Liver (tissue), 8 donors: ENCODE measurements at regions not wholly inside any gene's neighbourhood (a gene's known extent, or its start where the extent isn't known, plus 50 kb on each side); places are given as distances from the start of the nearest gene placed in this dataset.

Experiments
- DNase-seq: peaks from one replicate; pipeline ENCODE4 v3.0.0-alpha.2; 2017; ENCODE audit warnings: low spot score
- H3K27ac ChIP-seq, 2 donors: one replicate each; pipeline ENCODE4 v1.7.0; 2013; ENCODE audit warnings: inconsistent platforms in 2 of 2, low read length in 2 of 2, control low read depth in 1 of 2, low read depth in 1 of 2, mild to moderate bottlenecking in 1 of 2
- H3K27me3 ChIP-seq, 4 donors: one replicate each; pipeline versions ENCODE4 v1.6.1 to v1.7.0; 2013; ENCODE audit warnings: low read length in 3 of 4, inconsistent platforms in 1 of 4, mild to moderate bottlenecking in 1 of 4, moderate library complexity in 1 of 4; ENCODE audit not compliant: control insufficient read depth in 4 of 4, insufficient read depth in 4 of 4
- H3K36me3 ChIP-seq, 4 donors: one replicate each; pipeline versions ENCODE4 v1.6.1 to v1.7.0; 2013; ENCODE audit warnings: low read length in 3 of 4, mild to moderate bottlenecking in 3 of 4, low read depth in 1 of 4, moderate library complexity in 1 of 4; ENCODE audit not compliant: control insufficient read depth in 4 of 4, insufficient read depth in 3 of 4
- H3K4me1 ChIP-seq, 4 donors: one replicate each; pipeline versions ENCODE4 v1.6.1 to v1.7.0; 2013; ENCODE audit warnings: low read length in 3 of 4, mild to moderate bottlenecking in 3 of 4, moderate library complexity in 1 of 4; ENCODE audit not compliant: control insufficient read depth in 4 of 4, insufficient read depth in 4 of 4
- H3K4me3 ChIP-seq, 3 donors: one replicate each; pipeline versions ENCODE4 v1.6.1 to v1.7.0; 2013; ENCODE audit warnings: low read length in 3 of 3, control low read depth in 1 of 3, low read depth in 1 of 3, mild to moderate bottlenecking in 1 of 3
- H3K9ac ChIP-seq, 2 donors: one replicate each; pipeline ENCODE4 v1.7.0; 2013; ENCODE audit warnings: low read length in 2 of 2, mild to moderate bottlenecking in 2 of 2, moderate library complexity in 2 of 2, control low read depth in 1 of 2, low read depth in 1 of 2
- H3K9me3 ChIP-seq, 4 donors: one replicate each; pipeline versions ENCODE4 v1.6.1 to v1.7.0; 2013; ENCODE audit warnings: low read length in 3 of 4; ENCODE audit not compliant: control insufficient read depth in 4 of 4
- CTCF ChIP-seq: fragments of 150-350 bp; IDR thresholded peaks from 2 replicates; pipeline ENCODE4 v1.5.1; 2017; ENCODE audit warnings: improper control_type of control experiment, low read depth, low read length; ENCODE audit not compliant: missing input control
- HNF4G ChIP-seq: IDR thresholded peaks from 2 replicates; pipeline ENCODE4 v1.6.1; 2016; ENCODE audit warnings: antibody characterized with exemption
- whole genome bisulfite sequencing: extraction: QIAGEN DNeasy Blood & Tissue Kit; methylation state at CpG from one replicate; pipeline ENCODE4 v1.1.7; 2013; 5-methylcytosine and 5-hydroxymethylcytosine counted together
- donor health status: healthy.
- donor health status: healthy.
- donor health status: healthy.
- donor health status: healthy.
- donor health status: healthy.

GRCh38 chr11:76603202-76603601, 67.3 kb downstream of the LRRC32 start:
- TF ChIP-seq HNF4G, result no peak
- TF ChIP-seq CTCF, result no peak
- H3K4me3 ChIP-seq, result no peak overlapping the region
- H3K9ac ChIP-seq, result no peak overlapping the region
- no peak for DNase-seq
- H3K36me3 ChIP-seq, result no peaks in the 10 kb centered on the region
- H3K9me3 ChIP-seq, result no peaks in the 10 kb centered on the region
- H3K4me1 ChIP-seq, result peaks cover 0 to 10% (median 2%) of the 10 kb centered on the region in 4 donors
- WGBS, result 97% methylated on average over 4 of the region's 4 CpGs
- H3K27ac ChIP-seq, result no peak overlapping the region
- H3K27me3 ChIP-seq, result no peaks in the 10 kb centered on the region
